ENCODE measurements at regions not wholly inside any gene's neighbourhood (a gene's known extent, or its start where the extent isn't known, plus 50 kb on each side); places are given as distances from the start of the nearest gene placed in this dataset.
"Not testable (repeated sequence)": the region's sequence is repeated elsewhere in the genome, so short reads cannot be mapped to it uniquely, and the experiment has no call there.

DNA sequence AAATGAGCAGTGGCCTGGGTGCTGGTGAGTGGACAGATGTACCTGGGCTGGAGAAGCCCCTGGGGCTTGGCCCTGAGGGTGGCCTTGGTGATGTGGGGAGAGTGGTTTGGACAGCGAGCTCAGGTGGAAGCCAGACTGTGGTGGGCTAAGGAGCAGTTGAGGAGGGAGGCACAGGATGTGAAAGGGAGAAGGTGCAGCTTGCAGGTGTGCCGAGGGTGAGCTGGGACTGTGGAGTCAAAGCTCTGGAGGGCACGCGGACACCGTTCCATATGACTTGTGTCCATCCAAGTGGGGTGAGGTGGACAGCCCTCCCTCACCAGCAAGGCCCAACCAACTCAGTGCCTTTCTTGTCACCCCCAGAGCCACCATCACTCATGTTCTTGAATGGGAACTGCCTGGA lies 170.8 kb upstream of the ZNF267 start:
- DNase-seq = no peak

DNA sequence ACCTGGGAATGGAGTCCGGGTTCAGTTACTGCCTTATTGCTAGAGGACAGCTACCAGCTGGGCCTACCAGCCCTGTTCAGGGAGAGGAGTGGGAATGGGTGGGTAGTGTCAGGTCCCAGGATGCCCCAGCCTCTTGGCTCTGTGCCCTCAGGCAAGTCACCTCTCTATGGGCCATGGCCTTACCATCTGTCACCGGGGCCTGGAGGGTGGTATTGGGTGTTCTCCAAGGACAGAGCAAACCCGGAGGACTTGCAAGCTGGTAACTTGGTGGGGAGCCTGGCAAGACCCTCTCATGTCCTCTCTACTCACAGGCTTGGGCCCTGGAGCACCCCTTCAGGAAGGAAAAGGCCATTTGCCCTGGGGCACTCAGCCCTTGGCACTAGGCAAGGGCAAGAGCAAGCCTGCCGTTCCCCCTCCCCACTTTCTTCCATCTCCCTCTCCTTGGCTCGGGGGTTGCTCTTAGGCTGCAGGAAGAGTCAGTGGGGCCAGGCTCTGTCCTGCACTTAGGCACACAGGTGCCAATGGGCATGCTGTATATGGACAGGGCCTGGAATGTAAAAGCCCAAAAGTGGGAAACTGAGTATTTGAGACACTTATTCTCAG lies 170.0 kb upstream of the ZNF267 start:
- DNase-seq = no peak

DNA sequence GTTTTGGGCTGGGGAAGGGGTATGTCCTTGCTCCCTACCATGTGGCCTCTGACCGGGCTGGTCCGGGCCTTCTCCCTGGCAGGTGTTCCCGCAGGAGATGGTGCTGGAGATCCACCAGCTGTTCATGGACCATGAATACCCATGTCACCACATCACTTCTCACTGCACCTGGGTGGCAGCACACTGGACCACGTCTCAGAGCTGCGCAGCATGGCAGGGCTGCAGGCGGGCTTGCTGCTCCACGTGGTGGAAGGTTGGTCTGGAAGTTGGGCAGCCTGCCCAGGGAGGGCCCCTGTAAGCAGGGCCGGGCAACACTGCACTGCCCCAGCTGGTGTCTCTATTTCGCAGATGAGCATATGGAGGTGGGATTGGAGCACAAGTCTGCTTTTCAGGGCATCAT lies 169.5 kb upstream of the ZNF267 start:
- DNase-seq = no peak

DNA sequence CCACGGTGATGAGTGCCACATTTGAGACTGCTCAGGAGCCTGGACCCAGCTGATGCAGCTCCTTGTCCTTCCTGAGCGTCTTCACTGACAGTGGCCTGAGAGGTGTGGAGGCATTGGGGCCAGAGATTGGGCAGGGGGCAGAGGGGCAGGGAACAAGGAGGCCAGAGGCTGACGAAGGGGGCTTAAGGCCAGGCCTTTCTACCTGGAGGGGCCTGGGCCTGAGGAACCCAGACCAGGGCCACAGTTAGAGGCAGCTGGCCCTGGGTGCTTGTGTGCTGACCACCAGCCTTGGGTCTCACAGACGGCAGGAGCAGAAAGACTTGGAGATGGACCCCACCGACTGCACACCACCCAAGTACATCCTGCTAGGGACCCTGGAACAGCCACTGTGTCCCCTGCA lies 168.2 kb upstream of the ZNF267 start:
- DNase-seq = no peak

DNA sequence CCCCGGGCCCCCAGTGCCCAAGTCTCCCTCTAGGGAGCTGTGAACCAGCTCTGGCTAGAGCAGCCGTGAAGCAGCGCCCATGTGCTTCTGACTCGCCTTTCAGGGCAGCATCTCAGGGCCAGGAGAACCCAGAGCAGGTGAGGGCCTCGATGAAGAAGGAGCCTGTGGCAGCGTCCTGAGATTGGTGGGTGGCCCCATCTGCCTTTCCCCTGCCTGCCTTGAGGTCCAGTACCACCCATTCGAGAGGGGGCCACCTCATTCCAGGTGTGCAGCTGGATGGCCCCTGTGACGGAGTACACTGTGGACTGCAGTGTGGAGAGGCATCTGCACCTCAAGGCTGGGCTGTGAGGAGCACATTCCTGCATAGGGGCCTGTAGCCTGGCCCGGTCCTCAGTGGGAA lies 167.3 kb upstream of the ZNF267 start:
- no peak for DNase-seq

DNA sequence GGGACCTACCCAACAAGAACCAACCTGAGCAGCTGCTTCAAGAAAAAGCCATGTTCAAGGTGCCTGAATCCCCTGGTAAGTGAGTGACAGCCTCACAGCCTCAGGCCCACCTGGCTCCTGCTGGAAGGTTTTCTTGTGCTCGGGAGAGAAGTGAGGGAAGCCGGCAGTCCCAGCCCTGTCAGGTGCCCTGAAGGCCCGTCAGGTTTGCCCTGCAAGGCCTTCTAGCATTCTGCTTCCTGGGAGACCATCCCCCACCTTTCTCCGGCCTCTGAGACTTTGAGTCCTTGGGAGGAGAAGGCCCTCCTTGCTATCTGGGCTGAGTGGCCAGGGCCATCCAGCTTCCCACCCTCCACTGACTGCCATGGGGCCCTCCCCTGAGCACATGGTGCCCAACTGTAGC lies 166.7 kb upstream of the ZNF267 start:
- no peak for DNase-seq

DNA sequence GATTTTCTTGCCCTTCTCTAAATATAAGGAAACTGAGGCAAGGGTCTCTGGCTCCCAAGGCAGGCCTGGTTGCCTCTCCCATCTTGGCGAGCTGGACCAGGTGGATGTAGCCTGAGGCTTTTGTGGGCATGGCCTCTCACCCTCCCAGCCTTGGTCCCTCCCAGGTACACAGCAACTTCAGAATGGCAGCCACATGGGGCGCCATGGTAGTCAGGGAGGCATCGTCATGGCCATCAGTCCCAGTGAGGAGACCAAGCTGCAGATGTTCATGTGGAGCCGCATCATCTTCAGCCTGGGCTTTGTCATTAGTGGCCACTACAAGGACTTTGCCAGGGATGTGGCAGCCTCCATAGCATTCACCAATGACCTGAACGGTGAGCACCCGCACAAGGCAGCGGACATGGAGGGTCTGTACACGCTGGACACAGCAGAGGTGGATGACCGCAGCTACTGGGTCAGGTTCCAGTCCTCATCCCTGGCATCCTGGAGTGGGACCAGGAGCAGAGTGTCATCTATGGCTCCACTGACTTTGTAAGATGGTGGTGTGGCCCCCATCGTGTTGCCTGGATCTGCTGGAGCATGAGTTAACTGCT lies 165.8 kb upstream of the ZNF267 start:
- DNase-seq = no peak

DNA sequence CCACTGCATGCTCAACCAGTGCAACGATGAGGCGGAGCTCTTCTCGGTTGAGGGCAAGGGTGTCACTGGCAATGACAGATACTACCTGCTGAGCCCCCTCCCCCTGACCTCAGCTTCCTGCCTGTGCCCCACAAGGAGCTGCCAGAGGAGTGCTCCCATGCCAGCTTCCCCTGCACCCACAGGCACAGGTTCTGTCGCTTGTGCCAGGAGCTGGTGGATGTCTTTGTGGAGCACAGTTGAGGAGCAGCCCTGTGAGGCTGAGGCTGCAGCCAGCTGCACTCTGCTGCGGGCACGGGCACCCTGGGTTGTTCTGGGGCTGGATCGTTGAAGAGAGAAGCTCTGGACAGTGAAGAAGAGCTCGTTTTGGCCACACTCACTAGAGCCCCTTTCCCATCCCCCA lies 165.3 kb upstream of the ZNF267 start:
- DNase-seq = no peak

DNA sequence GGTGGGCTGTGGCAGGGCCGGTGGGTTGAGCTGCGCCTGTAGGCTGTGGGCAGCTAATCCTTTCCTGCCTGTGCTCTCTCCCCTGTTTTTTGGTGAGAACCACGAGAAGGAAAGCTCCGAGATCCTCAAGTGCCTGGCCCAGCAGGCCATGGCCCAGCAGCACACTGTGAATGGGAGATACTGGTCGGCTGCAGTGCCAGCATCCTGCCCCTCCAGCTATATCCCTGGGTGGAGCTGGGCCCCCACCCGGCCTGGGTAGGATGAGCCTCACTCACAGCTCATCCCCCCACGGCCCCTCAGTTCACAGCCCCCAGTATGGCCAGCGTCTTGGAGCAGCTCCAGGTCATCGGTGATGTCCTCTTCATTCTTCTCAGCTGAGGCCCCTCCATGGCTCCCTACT lies 164.4 kb upstream of the ZNF267 start:
- DNase-seq = no peak

DNA sequence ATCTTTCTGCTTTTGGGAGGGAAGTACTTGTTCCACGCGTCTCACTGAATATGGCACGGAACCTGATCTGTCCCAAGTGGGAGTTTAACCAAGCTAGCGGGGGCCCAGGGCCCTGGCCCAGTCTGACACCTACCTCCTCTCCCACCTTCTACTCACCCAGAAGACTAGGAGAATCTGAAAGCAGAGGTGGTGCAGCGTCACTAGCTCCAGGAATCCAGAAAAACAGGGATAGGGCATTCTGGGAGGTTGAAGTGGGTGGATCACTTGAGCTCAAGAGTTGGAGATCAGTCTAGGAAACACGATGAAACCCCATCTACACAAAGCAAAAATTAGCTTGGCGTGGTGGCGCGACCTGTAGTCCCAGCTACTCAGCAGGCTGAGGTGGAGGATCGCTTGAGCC lies 163.5 kb upstream of the ZNF267 start:
- DNase-seq = no peak

DNA sequence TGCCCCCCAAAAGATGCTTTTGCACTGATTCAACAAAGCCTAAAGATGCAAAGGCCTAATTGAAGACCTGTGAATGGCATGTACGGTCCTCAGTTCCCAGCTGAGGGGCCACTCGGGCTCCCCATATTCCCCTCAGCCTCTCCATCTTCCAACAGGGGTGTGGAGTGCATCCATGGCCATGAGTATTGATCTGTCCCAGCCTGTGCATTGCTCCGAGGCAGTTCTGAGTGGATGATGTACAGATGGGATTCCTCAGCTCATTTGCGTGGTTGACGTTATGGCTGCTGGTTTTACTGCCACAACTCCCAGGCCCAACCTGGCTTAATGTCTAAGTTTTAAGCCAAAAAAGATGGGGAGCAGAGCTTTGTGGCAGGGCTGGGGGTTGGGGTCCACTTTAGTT lies 162.7 kb upstream of the ZNF267 start:
- DNase-seq = no peak

DNA sequence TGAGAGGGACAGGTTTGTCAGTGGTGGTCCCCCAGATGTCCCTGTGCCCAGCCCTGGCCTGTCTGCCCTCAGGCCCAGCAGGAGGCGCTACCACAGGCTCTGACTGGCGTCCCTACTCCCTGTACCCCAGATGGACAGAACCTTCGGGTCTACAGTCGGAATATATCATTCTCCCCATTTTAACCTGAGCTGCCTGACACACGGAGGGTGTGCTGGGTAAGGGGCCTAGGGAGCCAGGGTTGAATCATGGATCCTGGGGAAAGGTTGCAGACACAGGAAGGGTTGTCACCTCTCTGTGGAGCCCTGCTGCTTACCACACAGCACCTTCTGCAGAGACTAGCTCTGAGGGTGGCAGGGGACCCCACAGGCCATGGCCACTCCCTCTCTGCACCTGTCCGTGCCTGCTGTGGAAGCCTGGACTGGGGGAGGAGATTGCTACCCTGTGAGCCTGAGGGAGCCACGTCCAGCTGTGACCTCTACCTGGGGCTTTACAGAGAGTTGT lies 162.2 kb upstream of the ZNF267 start:
- no peak for DNase-seq

DNA sequence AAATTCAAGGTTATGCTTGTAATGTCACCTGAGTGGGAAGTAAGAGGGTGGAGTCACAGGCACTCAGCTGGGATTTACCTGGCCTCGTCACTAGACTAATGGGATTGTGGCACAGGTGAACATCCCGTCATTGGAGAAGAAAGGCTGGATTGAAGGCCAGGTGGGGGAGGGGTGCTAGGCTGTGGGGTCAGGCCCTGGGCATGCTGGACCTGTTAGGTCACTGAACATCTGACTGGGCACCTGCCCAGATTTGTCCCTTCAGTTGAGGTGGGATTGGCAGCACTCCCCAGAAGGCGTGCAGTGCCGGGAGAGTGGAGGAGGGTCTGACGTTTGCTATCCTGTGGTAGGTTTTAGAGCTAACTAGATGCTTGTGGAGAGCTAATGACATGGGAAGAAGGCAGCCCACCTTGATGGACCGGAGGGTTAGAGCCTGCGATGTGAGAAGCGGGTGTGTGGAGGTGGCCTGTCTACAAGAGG lies 161.5 kb upstream of the ZNF267 start:
- DNase-seq = no peak

DNA sequence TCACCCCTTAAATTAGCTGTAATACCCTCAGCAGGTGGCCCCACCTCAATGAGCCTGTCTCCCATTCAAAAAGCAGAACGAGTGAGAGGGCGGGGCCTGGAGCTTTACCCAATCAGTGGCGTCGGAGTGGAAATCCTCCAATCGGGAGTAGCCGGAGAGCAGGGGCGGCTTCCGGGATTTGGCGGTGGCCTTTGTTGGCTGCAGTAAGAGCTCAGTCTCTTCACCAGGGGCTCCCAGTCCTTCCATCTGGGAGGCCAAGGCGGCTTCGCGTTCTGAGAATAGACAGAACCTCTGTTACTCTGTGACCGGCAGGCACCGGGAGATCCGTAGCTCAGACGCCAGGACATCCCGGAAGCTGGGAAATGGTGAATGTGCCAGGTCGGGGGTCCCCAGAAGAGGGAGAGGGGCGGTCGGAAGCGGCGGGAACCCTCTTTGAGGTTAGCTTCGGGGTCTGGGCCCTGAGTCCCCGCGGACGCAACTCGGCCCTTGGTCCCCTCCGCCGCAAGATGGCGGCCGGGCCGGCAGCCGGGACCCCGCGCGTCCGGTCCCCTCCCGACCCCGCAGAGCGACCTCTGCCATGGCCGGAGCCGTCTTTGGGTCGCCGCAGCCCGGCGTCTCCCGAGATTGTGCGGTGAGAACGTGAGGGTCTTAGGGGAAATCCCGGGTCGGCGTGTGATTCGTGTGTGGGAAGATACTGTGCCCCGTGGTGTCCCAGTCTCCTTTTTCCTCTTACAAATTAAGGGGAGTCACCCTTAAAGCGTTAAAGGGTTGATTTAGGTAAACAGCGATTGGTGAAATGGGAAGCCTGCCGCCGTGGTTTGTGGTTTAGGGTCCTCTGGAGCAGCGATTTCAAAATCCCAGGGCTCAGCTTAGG lies 160.3 kb upstream of the ZNF267 start:
- peak; percentile 98 for DNase-seq

DNA sequence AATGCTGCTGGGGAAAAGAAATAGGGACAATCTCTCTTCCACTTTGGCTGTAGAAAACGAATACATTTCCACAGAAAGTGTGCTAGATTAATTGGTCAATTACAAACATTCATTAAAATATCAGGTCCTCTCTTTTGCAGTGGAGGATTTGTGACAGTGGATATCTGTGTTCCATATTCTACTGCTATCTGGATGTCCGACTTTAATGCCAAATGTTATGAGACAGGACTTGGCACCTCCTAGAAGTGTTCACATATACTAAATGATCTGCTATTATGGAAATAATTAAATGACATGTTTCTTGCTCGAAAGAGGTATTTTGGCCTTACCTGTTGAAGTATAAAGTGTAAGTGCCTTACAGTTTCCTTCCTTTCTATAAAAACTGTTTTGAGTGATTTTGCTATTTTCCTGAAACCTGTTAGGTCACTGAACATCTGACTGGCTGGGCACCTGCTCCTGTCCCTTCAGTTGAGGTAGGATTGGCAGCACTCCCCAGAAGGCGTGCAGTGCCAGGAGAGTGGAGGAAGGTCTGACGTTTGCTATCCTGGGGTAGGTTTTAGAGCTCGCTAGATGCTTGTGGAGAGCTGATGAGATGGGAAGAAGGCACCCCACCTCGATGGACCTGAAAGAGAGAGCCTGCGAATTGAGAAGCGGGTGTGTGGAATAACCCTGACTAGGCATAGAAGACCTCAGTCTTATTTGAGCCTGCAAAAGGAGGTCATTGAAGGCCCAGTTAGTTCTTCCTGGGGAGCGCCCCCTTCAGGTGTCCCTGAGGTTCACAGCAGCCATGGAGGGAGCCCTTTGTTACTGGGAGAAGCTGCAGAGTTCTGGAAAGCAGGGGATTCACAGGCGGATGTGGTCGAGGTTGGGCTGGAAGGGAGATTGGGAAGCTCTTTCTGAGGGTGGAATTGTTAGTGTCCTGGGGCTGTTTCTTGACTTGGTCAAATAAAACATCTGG lies 159.4 kb upstream of the ZNF267 start:
- no peak for DNase-seq

DNA sequence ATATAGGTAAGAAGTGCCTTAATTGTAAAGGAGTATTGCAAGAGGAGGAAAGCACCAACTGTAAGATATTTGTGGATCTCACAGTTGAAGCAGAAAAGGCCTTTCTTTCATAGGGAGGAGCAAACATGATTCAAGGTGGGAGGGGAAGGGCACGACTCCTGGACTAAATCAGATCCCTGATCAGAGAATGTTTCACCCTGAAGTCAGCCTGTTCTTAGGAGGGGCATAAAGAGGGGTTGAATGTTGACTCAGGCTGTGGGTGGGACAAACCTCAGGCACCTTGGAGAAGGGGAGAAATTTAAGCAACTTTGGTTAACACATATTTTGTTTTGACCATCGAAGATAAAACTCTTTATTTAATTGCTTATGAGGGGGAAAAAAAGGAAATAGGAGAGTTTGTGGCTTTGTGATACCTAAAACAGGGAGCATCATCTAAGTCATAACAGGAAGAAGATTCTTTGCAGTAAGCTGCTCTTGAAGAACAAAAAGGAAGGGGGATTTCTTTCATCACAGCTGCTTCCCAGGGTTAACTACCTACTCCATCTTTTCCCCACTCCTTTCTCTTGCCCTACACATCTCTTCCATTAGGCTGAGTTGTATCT lies 158.6 kb upstream of the ZNF267 start:
- DNase-seq = no peak

DNA sequence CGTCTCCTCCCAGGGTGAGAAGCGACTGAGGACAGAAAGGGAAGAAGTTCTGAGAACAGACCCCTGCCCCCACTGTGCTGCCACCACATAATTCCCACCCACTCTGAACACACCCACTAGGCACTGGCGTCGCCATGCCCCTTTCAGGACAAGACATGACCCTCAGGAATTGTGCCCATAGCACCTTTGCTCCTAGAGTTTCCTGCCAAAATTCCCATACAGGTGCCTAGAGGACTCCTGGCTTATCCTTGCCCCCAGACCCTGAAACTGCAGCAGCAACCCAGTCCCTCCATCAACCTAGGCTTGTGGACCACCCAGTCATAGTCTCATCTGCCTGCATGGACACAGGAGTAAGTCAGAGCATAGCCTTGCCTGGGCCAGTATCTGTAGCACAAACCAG lies 157.7 kb upstream of the ZNF267 start:
- DNase-seq = no peak

DNA sequence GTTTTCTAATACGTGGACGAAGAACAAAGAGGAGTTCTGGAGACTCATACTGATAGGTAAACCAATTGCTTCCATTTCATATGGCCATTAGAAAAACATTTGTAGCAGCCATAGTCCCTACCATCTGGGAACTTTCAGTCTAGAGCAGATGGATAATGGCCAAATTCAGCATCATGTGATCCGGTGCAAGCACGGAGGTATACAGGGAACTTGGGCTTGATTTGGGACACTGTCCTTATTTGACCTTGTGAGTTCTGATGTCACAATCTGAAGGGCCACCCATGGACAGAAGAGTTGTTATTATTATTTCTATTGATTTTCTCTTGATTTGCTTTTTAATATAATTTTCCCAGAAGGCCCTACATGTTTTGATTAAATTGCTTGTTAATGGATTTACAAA lies 154.6 kb upstream of the ZNF267 start:
- no peak for DNase-seq

DNA sequence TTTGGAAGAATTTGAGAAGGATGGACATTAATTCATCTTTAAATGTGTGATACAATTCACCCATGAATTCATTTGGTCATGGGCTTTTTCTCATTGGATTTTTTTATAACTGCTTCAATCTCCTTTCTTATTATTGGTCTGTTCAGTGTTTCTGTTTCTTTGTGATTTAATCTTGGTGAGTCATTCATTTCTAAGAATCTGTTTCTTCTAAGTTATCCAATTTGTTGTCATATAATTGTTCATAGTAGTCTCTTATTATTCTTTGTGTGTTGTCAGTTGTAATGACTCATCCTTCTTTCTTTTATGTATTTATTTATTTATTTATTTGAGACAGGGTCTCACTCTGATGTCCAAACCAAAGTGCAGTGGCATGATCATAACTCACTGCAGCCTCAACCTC lies 146.1 kb upstream of the ZNF267 start:
- no peak for DNase-seq

DNA sequence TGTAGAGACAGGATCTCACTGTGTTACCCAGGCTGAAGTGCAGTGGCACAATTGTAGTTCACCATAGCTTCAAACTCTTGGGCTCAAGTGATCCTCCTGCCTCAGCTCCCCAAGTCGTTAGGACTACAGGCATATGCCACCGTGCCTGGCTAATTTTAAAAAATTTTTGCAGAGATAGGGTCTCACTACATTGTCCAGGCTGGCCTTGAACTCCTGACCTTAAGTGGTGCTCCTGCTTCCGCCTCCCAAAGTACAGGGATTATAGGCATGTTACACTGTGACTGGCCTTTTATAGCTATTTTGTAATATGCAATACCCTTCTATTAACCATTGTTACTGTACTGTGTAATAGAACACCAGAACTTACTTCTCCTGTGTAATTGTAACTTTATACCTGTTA lies 139.3 kb upstream of the ZNF267 start:
- DNase-seq = no peak

DNA sequence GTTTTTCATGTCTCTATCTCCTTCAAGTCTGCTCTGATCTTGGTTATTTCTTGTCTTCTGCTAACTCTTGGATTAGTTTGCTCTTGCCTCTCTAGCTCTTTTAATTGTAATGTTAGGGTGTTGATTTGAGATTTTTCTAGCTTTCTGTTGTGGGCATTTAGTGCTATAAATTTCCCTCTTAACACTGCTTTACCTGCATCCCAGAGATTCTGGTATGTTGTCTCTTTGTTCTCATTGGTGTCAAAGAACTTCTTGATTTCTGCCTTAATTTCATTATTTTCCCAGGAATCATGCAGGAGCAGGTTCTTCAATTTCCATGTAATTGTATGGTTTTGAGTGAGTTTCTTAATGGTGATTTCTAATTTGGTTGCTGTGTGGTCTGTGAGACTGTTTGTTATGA lies 128.5 kb upstream of the ZNF267 start:
- DNase-seq = not testable (repeated sequence)

DNA sequence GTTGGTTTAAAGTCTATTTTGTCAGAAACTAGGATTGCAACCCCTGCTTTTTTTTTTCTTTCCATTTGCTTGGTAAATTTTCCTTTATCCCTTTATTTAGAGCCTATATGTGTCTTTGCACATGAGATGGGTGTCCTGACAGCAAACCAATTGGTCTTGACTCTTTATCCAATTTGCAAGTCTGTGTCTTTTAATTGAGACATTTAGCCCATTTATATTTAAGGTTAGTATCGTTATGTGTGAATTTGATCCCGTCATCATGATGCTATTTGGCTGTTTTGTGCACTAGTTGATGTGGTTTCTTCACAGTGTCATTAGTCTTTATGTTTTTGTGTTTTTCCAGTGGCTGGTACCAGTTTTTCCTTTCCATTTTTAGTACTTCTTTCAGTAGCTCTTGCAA lies 127.7 kb upstream of the ZNF267 start:
- DNase-seq = no peak
